ENCODE measurements at regions not wholly inside any gene's neighbourhood (a gene's known extent, or its start where the extent isn't known, plus 50 kb on each side); places are given as distances from the start of the nearest gene placed in this dataset.
"Not testable (repeated sequence)": the region's sequence is repeated elsewhere in the genome, so short reads cannot be mapped to it uniquely, and the experiment has no call there.

DNA sequence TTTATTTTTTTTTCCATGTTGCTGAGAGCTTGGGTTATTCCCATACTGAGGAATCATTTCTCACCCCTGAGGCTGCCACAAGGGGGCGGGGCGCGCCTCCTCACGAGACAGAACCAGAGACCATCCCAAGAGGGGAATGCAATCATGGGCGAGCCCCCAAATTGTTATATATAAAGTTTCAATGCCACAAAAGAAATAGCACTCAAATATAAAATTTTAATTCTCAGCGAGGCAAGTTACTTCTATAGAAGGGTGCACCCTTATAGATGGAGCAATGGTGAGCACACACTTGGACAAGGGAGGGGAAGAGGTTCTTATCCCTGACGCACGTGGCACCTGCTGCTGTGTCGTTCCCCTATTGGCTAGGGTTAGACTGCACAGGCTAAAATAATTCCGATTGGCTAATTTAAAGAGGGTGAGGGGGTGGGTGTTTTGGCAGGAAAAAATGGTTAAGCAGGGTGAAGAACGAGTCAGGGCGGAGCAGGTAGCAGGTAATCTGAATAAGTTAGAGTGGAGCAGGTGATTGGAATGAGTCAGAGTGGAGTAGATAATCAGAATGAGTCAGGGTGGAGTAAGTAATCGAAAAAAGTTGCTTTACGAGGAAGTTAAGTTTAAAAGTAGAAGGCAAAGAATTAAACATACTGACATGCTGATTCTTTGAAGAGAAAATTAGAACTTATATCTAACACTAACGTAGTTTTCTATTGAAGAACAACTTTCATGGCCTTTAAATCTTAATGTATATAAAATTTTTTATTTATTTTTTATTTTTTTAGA is 177.5 kb downstream of the MTCL1 start:
- no peaks in the 10 kb centered on the region for H3K27me3 ChIP-seq
- intact Hi-C loops (cut with DNase I; ENCODE audit: low total_unique reads): no loop called here
- H3K9me3 ChIP-seq: no peaks in the 10 kb centered on the region
- no peaks in the 10 kb centered on the region for H3K36me3 ChIP-seq (ENCODE audit: low read depth, missing control alignments)
- WGBS, 2 donors: 75 to 77% methylated on average over 15 of the region's 15 CpGs
- no peak for DNase-seq
- no peak overlapping the region for H3K4me3 ChIP-seq
- TF ChIP-seq, protein P1, sequence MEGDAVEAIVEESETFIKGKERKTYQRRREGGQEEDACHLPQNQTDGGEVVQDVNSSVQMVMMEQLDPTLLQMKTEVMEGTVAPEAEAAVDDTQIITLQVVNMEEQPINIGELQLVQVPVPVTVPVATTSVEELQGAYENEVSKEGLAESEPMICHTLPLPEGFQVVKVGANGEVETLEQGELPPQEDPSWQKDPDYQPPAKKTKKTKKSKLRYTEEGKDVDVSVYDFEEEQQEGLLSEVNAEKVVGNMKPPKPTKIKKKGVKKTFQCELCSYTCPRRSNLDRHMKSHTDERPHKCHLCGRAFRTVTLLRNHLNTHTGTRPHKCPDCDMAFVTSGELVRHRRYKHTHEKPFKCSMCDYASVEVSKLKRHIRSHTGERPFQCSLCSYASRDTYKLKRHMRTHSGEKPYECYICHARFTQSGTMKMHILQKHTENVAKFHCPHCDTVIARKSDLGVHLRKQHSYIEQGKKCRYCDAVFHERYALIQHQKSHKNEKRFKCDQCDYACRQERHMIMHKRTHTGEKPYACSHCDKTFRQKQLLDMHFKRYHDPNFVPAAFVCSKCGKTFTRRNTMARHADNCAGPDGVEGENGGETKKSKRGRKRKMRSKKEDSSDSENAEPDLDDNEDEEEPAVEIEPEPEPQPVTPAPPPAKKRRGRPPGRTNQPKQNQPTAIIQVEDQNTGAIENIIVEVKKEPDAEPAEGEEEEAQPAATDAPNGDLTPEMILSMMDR (IDR thresholded peaks at IDR 0.05): no peak
- no peak for TF ChIP-seq POLR2A (IDR thresholded peaks at IDR 0.05)
- no peak overlapping the region for H3K27ac ChIP-seq
- no peaks in the 10 kb centered on the region for H3K4me1 ChIP-seq

DNA sequence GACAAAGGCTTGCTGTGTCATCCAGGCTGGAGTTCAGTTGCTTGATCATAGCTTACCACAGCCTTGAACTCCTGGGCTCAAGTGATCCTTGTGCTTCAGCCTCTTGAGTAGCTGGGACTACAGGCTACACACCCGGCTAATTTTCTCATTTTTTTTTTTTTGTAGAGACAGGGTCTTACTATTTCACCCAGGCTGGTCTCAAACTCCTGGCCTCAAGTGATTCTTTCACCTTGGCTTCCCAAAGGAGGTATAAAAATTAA is 178.0 kb downstream of the MTCL1 start:
- Histone ChIP-seq H3K36me3 (ENCODE audit: low read depth, missing control alignments) (no peaks in the 10 kb centered on the region), H3K4me3 (no peak overlapping the region), H3K27ac (no peak overlapping the region), H3K9me3 (no peaks in the 10 kb centered on the region), H3K4me1 (no peaks in the 10 kb centered on the region), H3K27me3 (no peaks in the 10 kb centered on the region)
- WGBS, 2 donors: 89 to 92% methylated on average over 1 of the region's 1 CpG
- no peak for DNase-seq
- intact Hi-C loops (cut with DNase I; ENCODE audit: low total_unique reads): no loop called here
- TF ChIP-seq, protein P1 (IDR thresholded peaks at IDR 0.05): no peak
- no peak for TF ChIP-seq POLR2A (IDR thresholded peaks at IDR 0.05)

DNA sequence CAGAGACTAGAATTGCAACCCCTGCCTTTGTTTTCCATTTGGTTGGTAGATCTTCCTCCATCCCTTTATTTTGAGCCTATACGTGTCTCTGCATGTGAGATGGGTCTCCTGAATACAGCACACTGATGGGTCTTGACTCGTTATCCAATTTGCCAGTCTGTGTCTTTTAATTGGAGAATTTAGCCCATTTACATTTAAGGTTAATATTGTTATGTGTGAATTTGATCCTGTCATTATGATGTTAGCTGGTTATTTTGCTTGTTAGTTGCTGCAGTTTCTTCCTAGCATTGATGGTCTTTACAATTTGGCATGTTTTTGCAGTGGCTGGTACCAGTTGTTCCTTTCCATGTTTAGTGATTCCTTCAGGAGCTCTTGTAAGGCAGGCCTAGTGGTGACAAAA is 182.5 kb downstream of the MTCL1 start:
- WGBS, 2 donors: 90 to 98% methylated on average over 2 of the region's 2 CpGs
- H3K9me3 ChIP-seq; H3K36me3 ChIP-seq (ENCODE audit: low read depth, missing control alignments); H3K27me3 ChIP-seq; H3K27ac ChIP-seq; DNase-seq; intact Hi-C loops (cut with DNase I; ENCODE audit: low total_unique reads); H3K4me3 ChIP-seq; H3K4me1 ChIP-seq: not testable (repeated sequence)

DNA sequence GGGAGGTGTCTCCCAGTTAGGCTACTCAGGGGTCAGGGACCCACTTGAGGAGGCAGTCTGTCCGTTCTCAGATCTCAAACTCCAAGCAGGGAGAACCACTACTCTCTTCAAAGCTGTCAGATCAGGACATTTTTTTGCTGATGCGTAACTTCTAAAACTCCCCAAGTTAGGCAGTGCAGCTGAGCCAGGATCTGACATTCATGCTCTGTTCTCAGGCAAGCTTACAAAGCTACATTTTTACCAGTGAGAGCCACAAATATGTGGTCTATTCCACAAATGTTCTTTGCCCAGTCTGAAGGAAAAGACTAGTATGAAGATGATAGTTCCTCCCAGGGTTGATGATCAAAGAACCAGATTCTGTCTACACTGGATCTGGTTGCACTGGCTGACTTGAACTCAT is 184.1 kb downstream of the MTCL1 start:
- no peaks in the 10 kb centered on the region for H3K36me3 ChIP-seq (ENCODE audit: low read depth, missing control alignments)
- H3K4me1 ChIP-seq: no peaks in the 10 kb centered on the region
- DNase-seq: no peak
- WGBS, 2 donors: 86 to 87% methylated on average over 2 of the region's 2 CpGs
- no peak overlapping the region for H3K4me3 ChIP-seq
- no peaks in the 10 kb centered on the region for H3K9me3 ChIP-seq
- TF ChIP-seq POLR2A (IDR thresholded peaks at IDR 0.05): no peak
- TF ChIP-seq, protein P1 (IDR thresholded peaks at IDR 0.05): no peak
- H3K27ac ChIP-seq: no peak overlapping the region
- intact Hi-C loops (cut with DNase I; ENCODE audit: low total_unique reads): no loop called here
- no peaks in the 10 kb centered on the region for H3K27me3 ChIP-seq

DNA sequence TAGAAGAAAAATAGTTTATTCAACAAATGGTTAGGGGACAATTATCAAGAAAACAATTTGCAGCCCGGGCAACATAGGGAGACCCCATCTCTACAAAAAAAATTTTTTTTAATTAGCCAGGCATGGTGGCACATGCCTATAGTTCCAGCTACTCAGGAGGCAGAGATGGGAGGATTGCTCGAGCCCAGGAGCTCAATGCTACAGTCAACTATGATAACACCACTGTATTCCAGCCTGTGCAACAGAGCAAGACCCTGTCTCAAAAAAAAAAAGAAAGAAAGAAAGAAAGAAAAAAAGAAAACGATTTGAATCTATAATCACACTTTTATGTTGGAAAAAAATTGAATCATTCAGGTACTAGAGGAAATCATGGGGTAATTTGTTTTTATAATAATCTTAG is 185.1 kb downstream of the MTCL1 start:
- H3K9me3 ChIP-seq; intact Hi-C loops (cut with DNase I; ENCODE audit: low total_unique reads); H3K36me3 ChIP-seq (ENCODE audit: low read depth, missing control alignments); H3K4me3 ChIP-seq; DNase-seq; H3K4me1 ChIP-seq; H3K27ac ChIP-seq; H3K27me3 ChIP-seq: not testable (repeated sequence)
- WGBS, 2 donors: 55 to 66% methylated on average over 3 of the region's 3 CpGs

DNA sequence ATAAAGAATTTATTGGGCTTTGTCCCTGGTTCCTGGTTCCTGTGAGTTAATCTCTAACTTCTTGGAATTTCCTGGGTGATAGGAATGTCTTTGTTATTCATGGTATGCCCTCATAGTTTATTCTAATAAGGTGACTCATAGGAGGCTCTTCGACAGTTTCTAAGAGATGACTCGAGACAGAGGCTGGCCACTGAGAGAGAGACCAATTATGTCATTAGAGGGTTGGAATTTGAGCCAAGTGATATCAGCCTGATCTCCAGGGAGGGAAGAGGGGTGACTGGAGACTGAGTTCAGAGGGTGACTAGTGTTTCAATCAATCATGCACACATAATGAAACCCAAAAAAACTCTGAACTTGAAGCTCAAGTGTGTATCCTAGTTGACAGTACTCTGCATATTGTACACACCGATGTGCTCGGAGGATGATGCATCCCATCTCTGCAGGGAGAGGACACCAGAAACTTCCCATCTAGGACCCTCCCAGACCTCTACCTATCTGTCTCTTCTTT is 185.7 kb downstream of the MTCL1 start:
- H3K27ac ChIP-seq: no peak overlapping the region
- H3K27me3 ChIP-seq: no peaks in the 10 kb centered on the region
- 55 to 61% methylated on average over 4 of the region's 4 CpGs for WGBS, 2 donors
- no peak for DNase-seq
- no peak overlapping the region for H3K4me3 ChIP-seq
- intact Hi-C loops (cut with DNase I; ENCODE audit: low total_unique reads): no loop called here
- H3K36me3 ChIP-seq (ENCODE audit: low read depth, missing control alignments): no peaks in the 10 kb centered on the region
- no peaks in the 10 kb centered on the region for H3K9me3 ChIP-seq
- TF ChIP-seq, protein P1 (IDR thresholded peaks at IDR 0.05): no peak
- TF ChIP-seq POLR2A (IDR thresholded peaks at IDR 0.05): no peak
- no peaks in the 10 kb centered on the region for H3K4me1 ChIP-seq

Measured in testis (tissue), 2 donors.